Aorta (tissue), 5 donors: ENCODE measurements at regions not wholly inside any gene's neighbourhood (a gene's known extent, or its start where the extent isn't known, plus 50 kb on each side); places are given as distances from the start of the nearest gene placed in this dataset.
"Not testable (repeated sequence)": the region's sequence is repeated elsewhere in the genome, so short reads cannot be mapped to it uniquely, and the experiment has no call there.

Source experiments
- ATAC-seq: fragments of 200-7000 bp; cut with Tn5 transposase; one replicate; pipeline ENCODE4 v1.9.1; 2022; ENCODE audit warnings: moderate library complexity; ENCODE audit not compliant: low FRiP score
- DNase-seq, 2 donors: peaks; one replicate each; pipeline ENCODE4 v3.0.0-alpha.2; 2020
- H3K27ac ChIP-seq, 2 donors: one replicate each; pipeline ENCODE4 v1.5.1; 2013; ENCODE audit warnings: low read length in 2 of 2, mild to moderate bottlenecking in 2 of 2, moderate library complexity in 2 of 2, control low read depth in 1 of 2, inconsistent platforms in 1 of 2, low read depth in 1 of 2
- H3K27me3 ChIP-seq, 2 donors: one replicate each; pipeline ENCODE4 v1.6.1; 2013; ENCODE audit warnings: control low read depth in 1 of 2, low read length in 1 of 2, mild to moderate bottlenecking in 1 of 2, moderate library complexity in 1 of 2; ENCODE audit not compliant: insufficient read depth in 2 of 2, control insufficient read depth in 1 of 2
- H3K36me3 ChIP-seq, 2 donors: one replicate each; pipeline ENCODE4 v1.6.1; 2013; ENCODE audit warnings: control low read depth in 1 of 2, low read length in 1 of 2, mild to moderate bottlenecking in 1 of 2; ENCODE audit not compliant: insufficient read depth in 2 of 2, control insufficient read depth in 1 of 2
- H3K4me1 ChIP-seq, 2 donors: one replicate each; pipeline ENCODE4 v1.6.1; 2013; ENCODE audit warnings: low read length in 2 of 2, control low read depth in 1 of 2, mild to moderate bottlenecking in 1 of 2, moderate library complexity in 1 of 2; ENCODE audit not compliant: insufficient read depth in 2 of 2, control insufficient read depth in 1 of 2
- H3K4me3 ChIP-seq, 2 donors: one replicate each; pipeline ENCODE4 v1.5.1; 2013; ENCODE audit warnings: low read length in 2 of 2, control low read depth in 1 of 2, mild to moderate bottlenecking in 1 of 2
- H3K9me3 ChIP-seq: one replicate; pipeline ENCODE4 v1.6.1; 2013; ENCODE audit warnings: mild to moderate bottlenecking, low read length; ENCODE audit not compliant: control insufficient read depth
- WGBS, 2 donors: extraction: QIAGEN DNeasy Blood & Tissue Kit; methylation state at CpG; one replicate each; pipeline ENCODE4 v1.1.7; 2013; 5-methylcytosine and 5-hydroxymethylcytosine counted together
- intact Hi-C, 2 donors: fragments of 100-400 bp; cut with DNase I; formaldehyde crosslinking; loops; one replicate each; pipeline versions ENCODE4 v1.14.2 to v1.15.0; 2022
- donor health status: healthy with polysubstance abuse.
- donor health status: Bipolar disorder and iron deficiency.
- donor health status: DM: no; HTN: no; CAD: no.
- donor health status: DM: no; HTN: no; CAD: no.
- donor health status: DM: yes; HTN: yes; CAD: no.

DNA sequence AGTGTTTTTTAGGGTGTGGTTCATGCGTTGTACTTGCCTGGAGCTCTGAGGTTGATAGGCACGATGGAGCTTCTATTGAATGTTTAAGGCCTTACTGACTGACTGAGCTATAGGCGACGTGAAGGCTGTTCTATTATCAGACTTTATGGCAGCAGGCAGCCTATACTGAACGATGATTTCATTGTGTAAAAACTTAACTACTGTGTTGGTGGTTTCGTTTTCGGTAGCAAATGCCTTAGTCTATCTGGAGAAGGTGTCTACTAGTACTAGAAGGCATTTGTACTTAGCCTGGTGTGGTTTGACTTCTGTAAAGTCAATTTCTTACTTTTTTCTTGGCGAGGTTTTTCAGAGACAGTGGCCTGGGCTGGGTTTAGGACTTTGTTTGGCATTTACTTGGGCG lies 194.4 kb downstream of the OTOP1 start:
- H3K9me3 ChIP-seq, H3K4me1 ChIP-seq, H3K27me3 ChIP-seq, H3K36me3 ChIP-seq, DNase-seq, H3K4me3 ChIP-seq, H3K27ac ChIP-seq, ATAC-seq, intact Hi-C loops: not testable (repeated sequence)
- WGBS, 2 donors, result 71 to 76% methylated on average over 9 of the region's 9 CpGs

DNA sequence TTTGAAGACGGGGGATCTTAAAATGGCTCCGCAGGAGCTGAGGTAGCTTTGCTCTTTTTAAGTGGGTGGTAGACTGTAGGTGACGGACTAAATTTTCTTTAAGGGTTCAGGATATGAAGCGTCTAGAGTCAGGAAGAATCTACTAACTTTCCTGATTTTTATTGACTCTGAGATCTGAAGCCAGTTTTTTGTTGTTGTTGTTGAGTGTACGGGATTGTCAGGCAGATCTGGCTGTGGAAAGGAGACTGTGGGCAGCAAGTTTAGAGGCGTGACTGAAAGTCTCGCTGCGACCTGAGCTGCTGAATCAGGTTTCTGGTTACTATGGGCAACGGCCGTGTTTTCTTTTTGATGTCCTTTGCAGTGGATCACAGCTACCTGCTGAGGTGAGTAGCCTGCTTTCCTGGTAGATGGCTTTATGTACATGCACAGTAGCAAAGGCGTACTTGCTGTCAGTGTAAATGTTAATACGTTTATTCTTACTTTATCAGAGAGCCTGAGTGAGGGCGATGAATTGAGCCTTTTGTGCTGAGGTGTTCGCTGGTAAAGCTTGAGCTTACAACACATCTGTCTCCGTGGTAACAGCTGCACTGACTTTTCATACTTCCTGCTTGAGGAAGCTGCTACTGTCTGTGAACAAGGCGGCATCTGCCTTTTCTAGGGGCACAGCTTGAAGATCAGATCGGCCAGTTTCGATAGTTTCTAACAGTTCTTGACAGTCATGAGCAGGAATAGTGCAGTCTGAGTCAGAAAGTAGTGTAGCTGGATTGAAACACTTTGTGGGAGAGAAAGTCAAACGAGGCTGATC lies 193.7 kb downstream of the OTOP1 start:
- DNase-seq, intact Hi-C loops, H3K36me3 ChIP-seq, H3K27me3 ChIP-seq, H3K27ac ChIP-seq, H3K4me1 ChIP-seq, ATAC-seq, H3K9me3 ChIP-seq, H3K4me3 ChIP-seq: not testable (repeated sequence)
- 56 to 65% methylated on average over 19 of the region's 19 CpGs for WGBS, 2 donors

DNA sequence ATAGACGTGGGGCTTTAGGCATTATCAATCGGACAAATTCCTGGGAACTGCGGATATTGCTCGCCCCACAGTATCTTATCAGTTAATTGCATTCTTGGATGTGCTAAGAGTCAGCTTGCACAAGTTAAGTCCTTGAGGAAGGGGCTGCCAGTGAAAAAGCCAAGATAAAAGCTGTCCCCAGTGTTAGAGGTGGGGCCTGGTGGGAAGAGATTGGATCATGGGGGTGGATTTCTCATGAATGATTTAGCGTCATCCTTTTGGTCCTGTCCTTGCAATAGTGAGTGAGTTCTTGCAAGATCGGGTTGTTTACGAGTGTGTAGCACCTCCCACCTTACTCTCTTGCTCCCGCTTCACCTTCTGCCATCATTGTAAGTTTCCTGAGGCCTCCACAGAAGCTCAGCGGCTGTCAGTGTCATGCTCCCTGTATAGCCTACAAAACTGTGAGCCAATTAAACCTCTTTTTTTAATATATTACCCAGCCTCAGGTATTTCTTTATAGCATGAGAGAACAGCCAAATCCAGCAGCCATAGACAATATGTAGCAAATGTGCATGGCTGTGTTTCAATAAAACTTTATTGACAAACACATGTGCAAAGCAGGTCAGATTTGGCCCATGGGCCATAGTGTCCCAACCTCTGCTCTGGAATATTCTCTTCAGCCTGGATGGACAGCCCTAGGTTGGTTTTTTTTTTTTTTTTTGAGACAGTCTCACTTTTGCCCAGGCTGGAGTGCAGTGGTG lies 189.2 kb downstream of the OTOP1 start:
- ATAC-seq, H3K27ac ChIP-seq, H3K36me3 ChIP-seq, DNase-seq, intact Hi-C loops, H3K27me3 ChIP-seq, H3K4me1 ChIP-seq, H3K9me3 ChIP-seq, H3K4me3 ChIP-seq: not testable (repeated sequence)
- WGBS, 2 donors, result 83 to 86% methylated on average over 9 of the region's 9 CpGs

DNA sequence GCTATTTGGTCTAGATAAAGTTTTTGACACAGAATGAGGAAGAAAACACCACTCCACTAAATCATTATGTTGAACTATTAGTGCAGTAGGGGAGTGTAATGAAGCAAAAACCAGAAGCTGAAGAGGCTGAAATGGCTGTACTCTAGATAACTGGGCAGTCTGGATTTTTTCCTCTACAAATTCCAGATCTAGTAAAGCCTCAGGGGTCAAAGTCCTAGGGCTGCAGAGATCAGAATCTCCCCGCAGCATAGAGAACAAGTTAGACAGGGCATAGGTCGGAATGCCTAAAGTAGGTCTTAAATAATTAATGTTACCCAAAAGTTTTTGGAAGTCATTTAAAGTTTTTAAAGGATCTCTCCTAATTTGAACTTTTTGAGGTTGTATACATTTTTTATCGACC lies 180.9 kb downstream of the OTOP1 start:
- DNase-seq, H3K36me3 ChIP-seq, H3K4me3 ChIP-seq, H3K27ac ChIP-seq, H3K27me3 ChIP-seq, H3K9me3 ChIP-seq, H3K4me1 ChIP-seq, ATAC-seq, intact Hi-C loops: not testable (repeated sequence)
- WGBS, 2 donors, result 54 to 70% methylated on average over 3 of the region's 3 CpGs

DNA sequence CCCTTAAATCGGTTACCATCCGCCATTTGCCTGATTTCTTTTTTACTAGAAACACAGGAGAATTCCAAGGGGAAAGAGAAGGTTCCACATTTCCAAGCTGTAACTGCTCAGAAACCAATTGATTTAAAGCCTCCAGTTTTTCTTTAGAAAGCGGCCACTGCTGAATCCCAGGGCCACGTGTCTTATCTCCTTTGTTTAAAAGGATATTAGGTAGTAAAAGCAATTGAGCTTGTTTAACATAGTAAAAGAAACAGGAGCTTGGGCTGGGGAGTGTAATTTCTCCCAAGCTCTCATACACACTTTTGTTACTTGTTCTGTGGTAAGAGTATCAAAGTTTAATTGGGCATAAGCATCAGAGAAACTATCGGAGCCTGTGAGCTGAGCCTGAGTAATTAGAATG lies 180.0 kb downstream of the OTOP1 start:
- H3K36me3 ChIP-seq, DNase-seq, H3K27ac ChIP-seq, ATAC-seq, H3K4me3 ChIP-seq, H3K4me1 ChIP-seq, H3K27me3 ChIP-seq, intact Hi-C loops, H3K9me3 ChIP-seq: not testable (repeated sequence)
- WGBS, 2 donors, result 45 to 58% methylated on average over 4 to 5 of the region's 5 CpGs

DNA sequence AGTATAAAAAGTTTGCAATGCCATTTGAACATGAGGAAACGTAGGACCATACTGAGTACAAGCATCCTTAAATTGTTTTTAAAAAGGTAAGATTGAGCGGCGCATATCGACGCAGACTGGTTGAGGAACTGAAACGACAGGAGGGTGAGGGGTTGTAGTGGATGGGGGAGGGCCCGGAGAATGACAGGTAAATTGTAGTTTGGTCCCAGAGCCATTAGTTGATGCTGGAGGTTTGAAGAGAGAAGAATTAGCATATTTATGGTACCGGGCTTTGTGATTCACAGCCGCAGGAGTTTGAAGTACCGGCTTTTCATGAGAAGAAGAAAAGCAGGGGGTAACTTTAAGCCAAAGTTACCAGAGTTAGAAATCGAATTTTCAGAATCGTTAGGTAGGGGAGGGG lies 179.5 kb downstream of the OTOP1 start:
- H3K4me3 ChIP-seq, DNase-seq, ATAC-seq, H3K36me3 ChIP-seq, intact Hi-C loops, H3K4me1 ChIP-seq, H3K27me3 ChIP-seq, H3K9me3 ChIP-seq, H3K27ac ChIP-seq: not testable (repeated sequence)
- WGBS, 2 donors, result 25 to 52% methylated on average over 11 to 12 of the region's 12 CpGs

DNA sequence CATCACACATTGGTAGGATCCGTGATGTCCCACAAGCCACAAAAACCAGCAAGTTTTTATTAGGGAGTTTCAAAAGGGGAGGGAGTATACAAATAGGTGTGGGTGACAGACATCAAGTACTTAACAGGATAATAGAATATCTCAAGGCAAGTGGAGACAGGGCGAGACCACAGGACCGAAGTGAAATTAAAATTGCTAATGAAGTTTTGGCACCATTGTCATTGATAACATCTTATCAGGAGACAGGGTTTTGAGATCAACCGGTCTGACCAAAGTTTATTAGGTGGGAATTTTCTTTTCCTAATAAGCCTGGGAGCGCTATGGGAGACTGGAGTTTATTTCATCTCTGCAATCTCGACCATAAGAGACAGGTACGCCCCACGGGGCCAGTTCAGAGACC lies 178.5 kb downstream of the OTOP1 start:
- ATAC-seq, H3K9me3 ChIP-seq, H3K36me3 ChIP-seq, DNase-seq, intact Hi-C loops, H3K27me3 ChIP-seq, H3K4me3 ChIP-seq, H3K27ac ChIP-seq, H3K4me1 ChIP-seq: not testable (repeated sequence)
- WGBS, 2 donors, result 9 to 28% methylated on average over 8 of the region's 8 CpGs

DNA sequence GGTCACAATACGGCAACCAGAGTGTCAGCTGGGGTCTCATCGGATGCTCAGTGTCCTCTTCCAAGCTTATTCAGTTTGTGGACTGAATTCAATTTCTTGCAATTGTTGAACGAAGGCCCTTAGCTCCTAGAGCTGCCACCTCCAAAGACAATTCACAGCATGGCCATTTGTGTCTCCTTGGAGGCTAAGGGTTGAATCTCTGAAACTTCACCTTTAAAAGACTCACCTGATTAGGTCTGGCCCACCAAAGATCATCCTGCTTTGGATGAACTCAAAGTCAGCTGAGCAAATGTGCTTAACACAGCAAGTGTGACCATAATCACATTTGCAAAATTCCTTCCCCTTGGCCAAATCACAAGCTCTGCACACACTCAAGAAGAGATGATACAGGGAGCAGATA lies 175.9 kb downstream of the OTOP1 start:
- H3K27me3 ChIP-seq, H3K4me3 ChIP-seq, intact Hi-C loops, ATAC-seq, DNase-seq, H3K27ac ChIP-seq, H3K36me3 ChIP-seq, H3K4me1 ChIP-seq, H3K9me3 ChIP-seq: not testable (repeated sequence)
- WGBS, 2 donors, result 82 to 92% methylated on average over 3 of the region's 3 CpGs

DNA sequence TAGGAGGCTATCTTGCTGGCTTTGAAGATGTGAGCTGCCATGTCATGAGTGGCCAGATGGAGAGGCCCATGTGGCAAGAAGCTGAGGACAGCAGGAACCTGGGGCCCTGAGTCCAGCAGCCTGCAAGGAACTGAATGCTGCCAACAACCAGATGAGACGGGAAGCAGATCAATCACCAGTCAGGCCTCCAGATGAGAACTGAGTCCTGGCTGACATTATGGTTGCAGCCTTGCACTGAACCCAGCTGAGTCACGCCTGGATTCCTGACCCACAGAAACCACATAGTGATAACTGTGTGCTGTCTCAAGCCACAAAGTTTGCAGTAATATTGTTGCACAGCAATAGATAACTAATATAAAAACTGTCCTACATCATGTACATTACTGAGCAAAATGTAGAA lies 173.8 kb downstream of the OTOP1 start:
- H3K9me3 ChIP-seq, H3K4me3 ChIP-seq, H3K4me1 ChIP-seq, intact Hi-C loops, H3K27ac ChIP-seq, H3K36me3 ChIP-seq, DNase-seq, H3K27me3 ChIP-seq, ATAC-seq: not testable (repeated sequence)
- WGBS, 2 donors, result 50 to 53% methylated on average over 2 of the region's 2 CpGs
